ENCODE measurements at regions not wholly inside any gene's neighbourhood (a gene's known extent, or its start where the extent isn't known, plus 50 kb on each side); places are given as distances from the start of the nearest gene placed in this dataset.

- H3K4me1 ChIP-seq: no peaks in the 10 kb centered on the region
- H3K36me3 ChIP-seq: no peaks in the 10 kb centered on the region
- TF ChIP-seq CTCF (IDR thresholded peaks at IDR 0.05) (no peak), POLR2A (IDR thresholded peaks at IDR 0.05) (no peak)
- no peak for DNase-seq
- H3K27ac ChIP-seq: no peak overlapping the region
- no peaks in the 10 kb centered on the region for H3K9me3 ChIP-seq
- no peak overlapping the region for H3K4me3 ChIP-seq
- H3K27me3 ChIP-seq: no peaks in the 10 kb centered on the region
Observed at GRCh38 chrX:81414630-81415029, 212.7 kb downstream of the SH3BGRL start.
